Neural progenitor cell (in vitro differentiated cells): ENCODE measurements at regions not wholly inside any gene's neighbourhood (a gene's known extent, or its start where the extent isn't known, plus 50 kb on each side); places are given as distances from the start of the nearest gene placed in this dataset.

Experiments used
- EZH2 ChIP-seq: fragments of 200-600 bp; sonication (generic); IDR thresholded peaks from 2 replicates; pipeline ENCODE4 v1.6.1; 2017; ENCODE audit warnings: antibody characterized with exemption, mild to moderate bottlenecking, moderate library complexity
- EZH2phosphoT487 ChIP-seq: fragments of 200-600 bp; sonication (generic); IDR thresholded peaks from 2 replicates; pipeline ENCODE4 v1.6.1; 2017; ENCODE audit warnings: antibody characterized with exemption
- TF ChIP-seq, protein P1 (sequence below): fragments of 200-600 bp; sonication (generic); IDR thresholded peaks from 2 replicates; pipeline ENCODE4 v1.5.1; 2017; ENCODE audit warnings: antibody characterized with exemption, mild to moderate bottlenecking

DNA sequence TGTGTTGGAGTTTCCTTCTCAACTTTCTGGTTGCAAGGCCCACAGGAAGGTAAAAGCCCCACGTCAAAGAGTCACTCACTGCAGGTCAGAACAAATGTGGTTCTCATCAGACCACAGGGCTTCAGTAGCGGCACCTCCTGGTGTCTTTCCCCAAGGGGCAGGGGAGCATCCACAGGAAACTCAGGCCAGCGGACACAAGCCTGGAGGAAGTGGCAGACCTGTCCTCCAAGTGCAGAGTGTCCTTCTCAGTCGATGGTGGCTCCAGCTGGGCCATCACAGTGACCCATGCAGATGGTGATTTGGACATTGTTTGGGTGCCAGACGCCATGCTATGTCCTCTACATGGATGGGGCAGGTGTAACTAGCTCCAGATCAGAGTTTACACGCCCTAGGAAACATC is 84.9 kb downstream of the ACKR3 start:
- TF ChIP-seq, protein P1, sequence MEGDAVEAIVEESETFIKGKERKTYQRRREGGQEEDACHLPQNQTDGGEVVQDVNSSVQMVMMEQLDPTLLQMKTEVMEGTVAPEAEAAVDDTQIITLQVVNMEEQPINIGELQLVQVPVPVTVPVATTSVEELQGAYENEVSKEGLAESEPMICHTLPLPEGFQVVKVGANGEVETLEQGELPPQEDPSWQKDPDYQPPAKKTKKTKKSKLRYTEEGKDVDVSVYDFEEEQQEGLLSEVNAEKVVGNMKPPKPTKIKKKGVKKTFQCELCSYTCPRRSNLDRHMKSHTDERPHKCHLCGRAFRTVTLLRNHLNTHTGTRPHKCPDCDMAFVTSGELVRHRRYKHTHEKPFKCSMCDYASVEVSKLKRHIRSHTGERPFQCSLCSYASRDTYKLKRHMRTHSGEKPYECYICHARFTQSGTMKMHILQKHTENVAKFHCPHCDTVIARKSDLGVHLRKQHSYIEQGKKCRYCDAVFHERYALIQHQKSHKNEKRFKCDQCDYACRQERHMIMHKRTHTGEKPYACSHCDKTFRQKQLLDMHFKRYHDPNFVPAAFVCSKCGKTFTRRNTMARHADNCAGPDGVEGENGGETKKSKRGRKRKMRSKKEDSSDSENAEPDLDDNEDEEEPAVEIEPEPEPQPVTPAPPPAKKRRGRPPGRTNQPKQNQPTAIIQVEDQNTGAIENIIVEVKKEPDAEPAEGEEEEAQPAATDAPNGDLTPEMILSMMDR: no peak
- no peak for TF ChIP-seq EZH2
- no peak for TF ChIP-seq EZH2phosphoT487
